ENCODE measurements at regions not wholly inside any gene's neighbourhood (a gene's known extent, or its start where the extent isn't known, plus 50 kb on each side); places are given as distances from the start of the nearest gene placed in this dataset.
"Not testable (repeated sequence)": the region's sequence is repeated elsewhere in the genome, so short reads cannot be mapped to it uniquely, and the experiment has no call there.

GRCh38 chr11:129637983-129638776, 177.5 kb upstream of the TMEM45B start:
- no peak for DNase-seq (ENCODE audit: low spot score)

DNA sequence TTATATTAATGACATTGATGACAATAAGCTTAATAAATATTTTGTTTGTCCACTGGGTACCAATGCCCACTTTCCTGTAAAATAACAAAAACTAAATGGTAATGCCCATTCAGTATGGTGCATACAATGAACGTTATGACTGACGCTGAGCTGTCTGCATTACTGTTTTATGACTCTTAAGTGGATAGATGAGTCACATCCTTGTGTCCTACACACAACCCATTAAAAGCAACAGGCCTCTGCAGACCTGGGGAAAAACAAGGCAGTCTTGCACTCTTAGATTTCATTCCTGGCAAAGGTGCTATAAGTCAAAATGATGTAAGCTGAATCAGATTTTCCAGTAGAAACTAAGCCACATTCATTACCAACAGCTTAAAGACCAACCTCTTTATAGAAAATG, 176.3 kb upstream of the TMEM45B start:
- DNase-seq (ENCODE audit: low spot score): no peak

DNA sequence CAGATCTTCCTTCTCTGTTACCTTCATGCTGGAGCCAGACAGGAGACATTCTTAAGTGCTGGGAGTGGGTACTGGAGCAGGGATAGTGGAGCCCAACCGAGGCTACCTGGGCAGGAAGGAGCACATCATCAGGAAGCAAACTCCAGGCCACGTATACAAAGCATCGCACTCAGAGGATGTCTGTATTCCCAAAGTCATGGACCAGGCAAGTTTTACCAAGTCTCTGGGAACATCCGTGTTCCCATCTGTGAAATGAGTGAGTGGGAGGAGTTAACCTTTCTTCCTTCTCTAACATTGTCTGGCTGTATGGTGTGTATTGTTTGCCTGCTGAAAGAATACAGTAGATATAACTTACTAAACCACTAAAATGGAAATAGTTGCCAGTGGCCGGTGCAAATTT, 175.0 kb upstream of the TMEM45B start:
- DNase-seq (ENCODE audit: low spot score): no peak

DNA sequence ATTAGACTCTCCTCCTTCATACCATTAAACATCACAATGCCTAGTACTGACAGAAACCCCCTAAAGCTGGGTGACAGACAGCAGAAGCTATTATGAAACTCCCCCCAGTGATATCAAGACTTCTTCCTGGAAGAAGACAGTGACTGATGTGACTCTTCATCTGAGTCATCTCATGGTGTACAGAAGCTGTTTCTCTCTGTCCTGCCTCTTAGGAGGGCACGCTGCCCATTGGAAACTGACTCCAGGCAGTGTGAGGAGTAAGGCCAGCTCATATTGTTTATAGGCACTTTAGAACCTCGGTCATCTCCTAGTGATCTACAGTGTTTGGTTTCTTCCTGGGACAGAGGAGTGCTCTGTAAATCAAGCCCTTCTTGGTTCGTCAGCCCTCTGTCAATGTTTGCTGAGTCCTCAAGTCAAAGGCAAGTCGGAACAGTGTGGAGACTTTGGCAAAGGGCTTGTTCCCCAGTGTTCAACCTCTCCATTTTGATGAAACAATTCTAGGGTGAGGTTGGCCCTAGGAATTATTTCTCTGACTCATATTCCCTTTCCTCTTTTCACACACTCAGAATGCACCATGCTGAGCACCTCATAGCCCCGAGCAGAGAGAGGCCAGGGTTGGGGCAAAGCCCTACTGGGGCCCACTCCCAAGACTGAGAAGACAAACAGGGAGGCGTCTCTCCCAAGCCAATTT, 172.5 kb upstream of the TMEM45B start:
- DNase-seq (ENCODE audit: low spot score): no peak

GRCh38 chr11:129644326-129644725, 171.3 kb upstream of the TMEM45B start:
- DNase-seq (ENCODE audit: low spot score): no peak

GRCh38 chr11:129645943-129646342, 169.7 kb upstream of the TMEM45B start:
- DNase-seq (ENCODE audit: low spot score): no peak

GRCh38 chr11:129650044-129650443, 165.6 kb upstream of the TMEM45B start:
- DNase-seq (ENCODE audit: low spot score): not testable (repeated sequence)

DNA sequence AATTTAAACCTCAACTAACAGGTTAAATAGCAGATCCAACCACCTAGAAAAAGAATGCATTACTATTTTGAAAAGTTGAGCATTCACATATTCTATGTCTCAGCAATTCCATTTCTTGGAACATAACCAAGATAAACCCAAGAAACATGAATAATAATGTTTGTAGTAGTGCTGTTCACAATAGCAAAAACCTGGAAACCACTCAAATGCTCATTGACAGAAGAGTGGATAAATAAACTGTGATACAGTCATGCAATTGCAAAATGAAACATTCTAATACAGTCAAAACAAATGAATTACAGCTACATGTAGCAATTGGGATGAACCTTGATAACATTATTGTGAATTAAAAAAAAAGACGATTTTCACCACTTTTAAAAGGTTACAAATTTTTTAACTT, 162.8 kb upstream of the TMEM45B start:
- DNase-seq (ENCODE audit: low spot score): no peak

GRCh38 chr11:129655247-129655832, 160.3 kb upstream of the TMEM45B start:
- no peak for DNase-seq (ENCODE audit: low spot score)

DNA sequence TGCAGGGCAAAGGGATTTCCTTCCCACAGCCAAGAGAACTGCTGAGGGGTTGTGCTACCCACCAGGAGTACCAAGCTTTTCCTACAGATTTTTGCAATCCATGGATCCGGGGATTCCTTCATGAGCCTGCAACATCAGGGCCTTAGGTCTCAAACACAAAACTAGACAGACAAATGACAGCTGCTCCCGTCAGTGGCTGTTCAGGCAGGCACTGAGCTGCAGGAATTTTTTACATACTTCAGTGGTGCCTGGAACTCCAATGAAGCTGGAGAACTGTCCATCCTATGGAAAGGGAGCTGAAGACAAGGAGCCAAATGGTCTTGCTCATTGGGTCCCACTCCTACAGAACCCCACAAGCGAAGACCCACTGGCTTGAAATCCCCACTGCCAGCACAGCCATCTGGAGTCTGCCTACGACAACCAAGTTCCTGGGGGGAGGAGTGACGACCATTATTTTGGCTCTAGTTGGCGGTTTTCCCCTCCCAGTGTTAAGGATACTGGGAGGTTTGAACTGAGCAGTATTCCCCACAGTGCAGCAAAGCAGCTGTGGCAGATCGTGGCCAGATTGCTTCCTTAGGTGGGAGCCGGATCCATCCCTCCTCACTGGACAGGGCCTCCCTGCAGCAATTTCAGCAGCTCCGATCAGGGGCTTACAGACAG, 157.7 kb upstream of the TMEM45B start:
- DNase-seq (ENCODE audit: low spot score): no peak

DNA sequence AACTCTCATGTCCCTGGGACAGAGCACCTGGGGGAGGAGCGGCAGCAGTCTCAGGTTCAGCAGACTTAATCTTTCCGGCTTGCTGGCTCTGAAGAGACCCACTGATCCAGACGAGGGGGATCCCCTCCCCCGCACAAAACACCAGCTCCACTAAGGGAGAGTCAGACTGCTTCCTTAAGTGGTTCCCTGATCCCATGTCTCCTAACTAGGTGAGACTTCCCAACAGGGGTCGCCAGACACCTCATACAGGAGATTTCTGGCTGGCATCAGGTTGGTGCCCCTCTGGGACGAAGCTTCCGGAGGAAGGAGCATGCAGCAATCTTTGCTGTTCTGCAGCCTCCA, 157.2 kb upstream of the TMEM45B start:
- DNase-seq (ENCODE audit: low spot score): no peak

DNA sequence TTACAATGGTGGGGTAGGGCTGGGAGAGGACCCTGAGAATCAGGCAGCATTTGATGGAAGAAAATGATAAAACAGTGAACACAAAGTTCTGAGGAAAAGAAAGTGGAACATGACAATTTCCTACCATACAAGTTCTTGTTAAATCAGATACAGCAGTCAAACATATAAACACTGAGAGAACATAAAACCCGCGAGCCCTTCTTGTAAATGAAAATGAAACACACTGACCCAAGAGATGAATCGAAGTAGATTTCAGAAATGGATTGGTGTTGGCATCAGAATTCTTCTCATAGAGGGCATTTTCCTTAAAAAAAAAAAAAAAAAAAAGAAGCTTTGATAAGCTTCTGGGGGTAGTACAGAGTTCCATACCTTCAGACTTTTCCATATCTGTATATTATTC, 134.7 kb upstream of the TMEM45B start:
- DNase-seq (ENCODE audit: low spot score): no peak

DNA sequence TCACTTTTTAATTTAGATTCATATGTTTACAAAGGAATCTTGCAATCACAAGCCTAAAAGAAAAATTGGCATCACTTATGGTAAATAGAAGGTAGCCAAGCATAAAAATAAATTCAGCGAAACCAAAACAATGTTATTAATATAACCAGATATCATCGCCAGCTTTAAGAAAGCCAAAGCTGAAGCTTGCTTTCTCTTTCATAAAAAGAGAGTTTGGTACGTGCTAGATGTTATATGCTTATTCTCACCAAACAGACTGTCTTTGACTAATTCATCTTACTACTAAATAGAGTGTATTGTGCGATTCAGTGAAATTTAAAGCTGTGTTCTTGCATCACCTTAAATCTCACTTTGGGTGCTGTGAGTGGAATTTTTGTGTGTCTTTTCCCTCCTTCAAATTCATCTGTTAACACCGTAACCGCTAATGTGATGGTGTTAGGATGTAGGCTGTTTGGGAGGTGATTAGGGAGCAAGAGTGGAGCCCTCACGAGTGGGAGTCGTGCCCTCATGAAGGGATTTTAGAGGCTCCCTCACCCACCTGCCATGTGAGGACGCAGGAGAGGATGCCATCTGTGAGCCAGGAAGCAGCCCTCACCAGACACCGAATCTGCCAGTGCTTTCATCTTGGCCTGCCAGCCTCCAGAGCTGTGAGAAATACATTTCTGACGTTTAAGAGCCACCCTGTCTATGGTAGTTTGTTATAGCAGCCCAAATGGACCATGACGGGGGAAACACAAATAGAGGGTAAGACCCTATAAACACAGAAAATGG, 134.1 kb upstream of the TMEM45B start:
- no peak for DNase-seq (ENCODE audit: low spot score)

GRCh38 chr11:129686269-129686668, 129.4 kb upstream of the TMEM45B start:
- no peak for DNase-seq (ENCODE audit: low spot score)

DNA sequence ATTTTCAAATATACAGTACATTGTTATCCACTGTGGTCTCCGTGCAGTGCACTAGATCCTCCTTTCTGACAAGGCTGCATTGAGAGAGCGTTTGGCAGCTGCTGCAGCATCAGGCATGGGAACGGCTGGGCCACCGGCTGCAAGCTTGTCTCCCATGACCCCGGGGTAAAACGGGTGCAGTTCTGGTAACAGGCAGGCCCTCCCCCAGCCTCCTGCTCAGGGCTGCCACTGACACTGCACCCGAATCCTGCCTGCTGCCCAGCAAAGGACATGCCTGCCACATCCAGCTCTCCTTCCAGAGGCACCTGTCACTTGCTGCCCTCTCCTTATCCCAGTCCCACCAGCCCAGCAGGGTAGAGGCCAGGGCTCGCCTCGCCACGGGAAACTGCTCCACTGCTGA, 124.5 kb upstream of the TMEM45B start:
- no peak for DNase-seq (ENCODE audit: low spot score)

DNA sequence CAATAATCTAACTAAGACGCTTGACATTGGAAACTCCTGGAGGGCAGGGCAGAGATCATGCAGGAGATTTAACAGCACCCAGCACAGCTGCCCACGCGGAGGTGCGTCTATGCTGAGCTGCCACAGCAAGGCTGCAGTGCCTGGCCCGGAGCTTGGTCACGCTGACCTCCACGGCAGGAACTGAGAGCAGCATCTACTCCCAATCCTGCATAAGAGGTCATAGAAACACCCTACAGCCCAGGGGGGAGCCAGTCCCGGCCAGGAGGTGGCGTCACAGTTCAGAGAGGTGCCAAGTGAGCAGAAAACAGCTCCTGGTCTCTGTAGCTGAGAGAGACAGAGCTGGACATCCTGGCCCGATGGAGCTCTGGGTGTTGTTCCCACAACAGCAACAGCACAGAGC, 121.1 kb upstream of the TMEM45B start:
- DNase-seq (ENCODE audit: low spot score): peak; percentile 33

- no peak for DNase-seq (ENCODE audit: low spot score)
Observed at GRCh38 chr11:129694966-129695365, 120.7 kb upstream of the TMEM45B start.

GRCh38 chr11:129695571-129696308, 119.9 kb upstream of the TMEM45B start:
- DNase-seq (ENCODE audit: low spot score): peak; percentile 46

DNA sequence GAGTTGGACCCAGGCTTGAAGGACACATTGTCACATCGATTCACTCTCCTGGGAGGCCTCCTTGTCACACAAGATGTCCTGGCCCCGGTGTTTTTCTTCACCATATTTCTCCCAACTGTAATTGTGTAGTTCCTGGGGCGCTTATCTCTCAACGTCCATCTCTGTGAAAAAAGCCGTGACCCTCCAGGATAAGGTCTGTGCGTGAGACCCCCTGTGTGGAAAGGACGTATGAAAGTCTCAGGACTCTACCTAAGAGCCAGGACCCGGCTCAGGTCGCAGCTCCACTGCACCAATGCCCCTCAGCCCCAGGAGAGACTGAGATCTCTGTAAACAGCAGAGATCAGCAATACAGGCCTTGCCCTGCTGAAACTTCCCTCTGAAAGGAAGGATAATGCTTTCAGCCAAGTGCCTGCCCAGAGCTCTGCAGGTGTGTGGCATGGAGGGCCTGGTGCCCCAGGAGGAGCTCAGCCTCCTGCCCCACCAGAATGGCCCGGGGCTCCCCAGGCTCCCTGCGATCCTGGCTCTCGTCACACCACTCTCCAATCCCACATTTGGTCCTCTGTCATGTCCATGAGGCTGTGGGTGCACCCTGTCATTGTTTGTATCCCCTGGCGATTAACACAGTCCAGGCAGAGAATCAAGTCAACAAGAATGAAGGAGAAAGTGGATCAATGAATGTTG, 119.2 kb upstream of the TMEM45B start:
- no peak for DNase-seq (ENCODE audit: low spot score)

DNA sequence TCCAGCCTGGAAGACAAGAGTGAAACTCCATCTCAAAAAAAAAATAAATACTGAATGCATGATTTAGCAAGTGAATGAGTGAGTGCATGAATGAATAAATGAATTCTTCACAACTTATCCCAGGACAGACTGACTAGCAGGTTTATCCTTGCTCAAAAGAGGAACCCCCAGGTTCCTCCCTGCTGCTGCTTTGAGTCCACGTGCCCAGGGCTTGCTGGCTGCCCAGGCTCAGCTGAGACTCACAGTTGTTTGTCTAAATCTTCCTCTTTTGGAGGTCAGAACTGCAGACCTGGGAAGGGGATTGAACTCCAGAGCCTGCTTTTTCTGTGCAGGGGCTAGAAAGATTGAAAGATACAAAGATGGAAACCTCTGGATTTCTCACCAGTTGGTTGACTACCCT, 117.4 kb upstream of the TMEM45B start:
- no peak for DNase-seq (ENCODE audit: low spot score)
